ENCODE measurements at regions not wholly inside any gene's neighbourhood (a gene's known extent, or its start where the extent isn't known, plus 50 kb on each side); places are given as distances from the start of the nearest gene placed in this dataset.
A peak's percentile ranks its signal among the peaks of the same experiment; 100 is the strongest.

GRCh38 chr21:45344576-45344975 lies 56.9 kb upstream of the POFUT2 start:
- no peak overlapping the region for H3K4me3 ChIP-seq (replicated peaks in 1 of 2; ENCODE audit: low read depth in 2 of 2, low read length in 2 of 2)
- DNase-seq (ENCODE audit: low read depth in 2 of 2), result no peak
- TF ChIP-seq CTCF (IDR thresholded peaks at IDR 0.05; ENCODE audit: low read depth, low read length), result no peak

- H3K4me3 ChIP-seq (replicated peaks in 1 of 2; ENCODE audit: low read depth in 2 of 2, low read length in 2 of 2), result no peak overlapping the region
- no peak for TF ChIP-seq CTCF (IDR thresholded peaks at IDR 0.05; ENCODE audit: low read depth, low read length)
- DNase-seq (ENCODE audit: low read depth in 2 of 2), result no peak
These were observed 57.8 kb upstream of the COL18A1 start for GRCh38 chr21:45347048-45347711.

- no peak for TF ChIP-seq CTCF (IDR thresholded peaks at IDR 0.05; ENCODE audit: low read depth, low read length)
- no peak overlapping the region for H3K4me3 ChIP-seq (replicated peaks in 1 of 2; ENCODE audit: low read depth in 2 of 2, low read length in 2 of 2)
- peak in 1 of 2 donors; percentile 17 for DNase-seq (ENCODE audit: low read depth in 2 of 2)
These were observed 57.1 kb upstream of the COL18A1 start for GRCh38 chr21:45347712-45348499.

GRCh38 chr21:45348591-45349327 lies 56.2 kb upstream of the COL18A1 start:
- no peak overlapping the region for H3K4me3 ChIP-seq (replicated peaks in 1 of 2; ENCODE audit: low read depth in 2 of 2, low read length in 2 of 2)
- DNase-seq (ENCODE audit: low read depth in 2 of 2), result no peak
- no peak for TF ChIP-seq CTCF (IDR thresholded peaks at IDR 0.05; ENCODE audit: low read depth, low read length)

GRCh38 chr21:45350206-45350854 lies 54.6 kb upstream of the COL18A1 start:
- H3K4me3 ChIP-seq (replicated peaks in 1 of 2; ENCODE audit: low read depth in 2 of 2, low read length in 2 of 2), result no peak overlapping the region
- DNase-seq (ENCODE audit: low read depth in 2 of 2), result no peak
- TF ChIP-seq CTCF (IDR thresholded peaks at IDR 0.05; ENCODE audit: low read depth, low read length), result no peak

GRCh38 chr21:45351061-45351460 lies 53.9 kb upstream of the COL18A1 start:
- no peak for DNase-seq (ENCODE audit: low read depth in 2 of 2)
- no peak for TF ChIP-seq CTCF (IDR thresholded peaks at IDR 0.05; ENCODE audit: low read depth, low read length)
- no peak overlapping the region for H3K4me3 ChIP-seq (replicated peaks in 1 of 2; ENCODE audit: low read depth in 2 of 2, low read length in 2 of 2)

Measured in cardiac fibroblast (primary cell).